GM18868 (cell line): ENCODE measurements at regions not wholly inside any gene's neighbourhood (a gene's known extent, or its start where the extent isn't known, plus 50 kb on each side); places are given as distances from the start of the nearest gene placed in this dataset.
"Not testable (repeated sequence)": the region's sequence is repeated elsewhere in the genome, so short reads cannot be mapped to it uniquely, and the experiment has no call there.

Experiments
- ATAC-seq: cut with Tn5 transposase; IDR thresholded peaks from one replicate; pipeline ENCODE4 v1.9.1; 2021; ENCODE audit warnings: mild to moderate bottlenecking, moderate library complexity; ENCODE audit not compliant: unreplicated experiment

DNA sequence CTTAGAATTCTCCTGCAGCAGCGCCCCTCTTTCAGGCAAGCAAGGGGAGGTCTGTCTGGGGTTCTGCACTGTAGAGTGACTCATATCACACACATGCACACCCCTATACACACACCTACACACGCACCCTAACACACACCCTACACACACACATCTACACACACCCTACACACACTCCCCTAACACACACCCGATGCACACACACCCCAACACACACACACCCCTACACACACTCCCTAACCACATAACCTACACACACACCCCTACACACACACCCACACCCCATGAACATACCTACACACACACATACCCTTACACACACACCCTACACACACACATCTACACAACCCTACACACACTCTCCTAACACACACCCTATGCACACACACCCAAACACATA is 493.2 kb downstream of the IRS2 start:
- ATAC-seq: no peak

DNA sequence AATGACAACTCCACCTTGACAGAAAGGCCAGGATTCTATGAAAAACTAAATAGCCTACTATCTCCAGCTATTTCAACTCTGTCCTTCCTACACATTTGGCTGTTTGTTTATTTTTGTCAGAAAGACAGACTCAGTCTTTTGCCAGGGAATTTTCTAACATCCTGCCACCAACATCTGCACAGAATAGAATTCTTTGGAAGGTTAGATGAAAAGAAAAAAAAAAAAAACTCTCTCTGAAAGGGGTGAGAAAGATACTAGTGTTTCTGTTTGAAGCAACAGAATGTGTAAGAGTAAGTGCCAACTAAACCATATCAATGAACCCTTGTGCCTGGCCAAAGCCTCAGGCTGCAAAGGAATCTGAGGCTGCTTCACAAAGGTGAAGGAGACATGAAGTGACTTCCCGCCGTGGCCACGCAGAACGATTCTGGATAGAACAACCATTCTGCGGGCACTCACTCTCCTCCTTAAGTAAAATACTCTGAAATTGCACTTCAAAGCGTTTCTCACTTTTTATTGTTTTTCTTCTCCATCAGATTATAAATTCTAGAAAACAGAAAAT is 498.2 kb downstream of the IRS2 start:
- no peak for ATAC-seq

DNA sequence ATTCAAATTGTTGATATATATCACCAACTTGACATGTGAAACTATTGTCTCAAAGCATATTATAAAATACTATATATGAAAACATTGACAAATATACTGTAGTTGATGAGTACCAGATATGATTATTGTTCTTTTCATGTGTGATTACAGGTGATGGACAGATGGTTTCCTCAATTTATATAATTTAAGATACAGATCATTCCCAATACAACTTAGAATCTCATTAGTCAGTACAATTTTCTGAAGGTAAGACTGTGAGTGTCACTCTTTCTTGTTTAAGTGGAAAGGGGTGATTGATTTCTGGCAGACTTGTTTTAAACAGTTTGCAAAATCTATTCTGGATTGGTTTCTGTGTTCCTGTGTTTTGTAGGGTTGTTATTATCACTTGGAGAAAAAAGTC is 498.8 kb downstream of the IRS2 start:
- ATAC-seq: no peak

GRCh38 chr13:109285586-109285985 is 500.8 kb downstream of the IRS2 start:
- no peak for ATAC-seq

DNA sequence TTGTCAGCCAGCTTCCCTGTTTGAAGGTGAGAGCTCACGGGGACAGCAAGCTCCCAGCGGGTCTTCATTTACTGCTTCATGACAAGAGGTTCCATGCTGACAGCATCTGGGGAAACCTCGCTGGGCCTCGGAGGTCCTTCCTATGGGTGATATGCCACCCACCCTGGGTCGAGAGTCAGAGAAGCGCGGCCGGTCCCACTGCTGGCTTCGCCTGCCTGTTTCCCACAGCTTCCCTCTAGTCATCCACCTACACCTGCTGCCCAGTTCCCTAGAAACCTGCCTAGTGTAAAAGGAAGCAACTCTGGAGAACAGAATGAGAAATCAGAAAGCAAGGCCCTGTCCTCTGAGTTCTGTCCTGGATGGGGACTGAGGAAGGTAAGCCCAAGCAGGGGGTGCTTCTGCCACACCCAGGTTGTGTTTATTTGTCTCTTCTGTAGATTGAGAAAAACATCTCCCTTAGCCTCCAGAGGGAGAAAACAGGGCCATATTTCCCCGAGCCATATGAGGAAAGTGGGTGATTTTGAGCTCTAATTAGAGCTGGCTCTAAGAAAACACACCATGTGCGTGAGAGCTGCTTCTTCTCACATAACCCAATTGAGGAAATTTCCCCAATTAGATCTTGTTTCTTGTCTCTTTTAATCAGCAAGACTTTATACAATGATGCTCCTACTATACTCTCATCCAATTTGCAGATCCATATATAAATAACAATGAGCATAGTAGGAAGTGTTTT is 504.3 kb downstream of the IRS2 start:
- ATAC-seq: no peak

DNA sequence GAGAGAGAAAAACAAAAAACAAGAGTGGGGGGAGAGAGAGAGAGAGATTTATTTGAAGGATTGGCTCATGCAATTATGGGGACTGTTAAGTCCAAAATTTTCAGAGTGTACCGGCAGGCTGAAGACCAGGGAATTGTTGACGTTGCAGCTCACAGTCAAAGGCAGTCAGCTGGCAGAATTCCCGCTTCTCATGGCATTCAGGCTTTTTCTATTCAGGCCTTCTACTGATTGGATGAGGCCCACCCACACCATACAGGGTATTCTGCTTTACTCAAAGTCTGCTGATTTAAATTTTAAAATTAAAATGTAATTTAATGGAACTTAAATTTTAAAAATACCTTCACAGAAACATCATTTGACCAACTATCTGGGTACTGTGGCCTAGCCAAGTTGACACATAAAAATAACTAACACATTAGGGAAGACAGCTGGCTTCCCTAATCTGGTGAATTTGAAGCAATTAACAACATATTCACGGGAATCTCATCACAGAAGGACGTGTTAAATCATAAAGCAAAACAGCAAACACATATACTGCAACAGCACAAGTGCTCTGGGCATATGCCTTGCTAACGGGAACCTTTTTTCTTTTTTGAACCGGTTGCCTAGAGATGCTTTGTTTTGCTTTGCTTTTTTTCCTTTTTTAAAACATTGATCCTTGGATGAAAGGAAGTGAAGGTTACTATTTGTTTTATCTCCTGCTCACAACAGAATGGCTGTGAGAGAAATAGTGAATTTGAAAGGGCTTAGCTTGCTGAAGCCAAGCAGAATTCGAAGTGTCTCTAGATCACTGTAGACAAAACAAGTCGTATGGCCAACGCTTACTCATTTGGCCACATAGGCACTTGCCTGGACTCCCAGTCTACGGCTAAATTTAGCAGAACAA is 505.1 kb downstream of the IRS2 start:
- no peak for ATAC-seq

- no peak for ATAC-seq
Measured at GRCh38 chr13:109276261-109276660, 510.1 kb downstream of the IRS2 start.

DNA sequence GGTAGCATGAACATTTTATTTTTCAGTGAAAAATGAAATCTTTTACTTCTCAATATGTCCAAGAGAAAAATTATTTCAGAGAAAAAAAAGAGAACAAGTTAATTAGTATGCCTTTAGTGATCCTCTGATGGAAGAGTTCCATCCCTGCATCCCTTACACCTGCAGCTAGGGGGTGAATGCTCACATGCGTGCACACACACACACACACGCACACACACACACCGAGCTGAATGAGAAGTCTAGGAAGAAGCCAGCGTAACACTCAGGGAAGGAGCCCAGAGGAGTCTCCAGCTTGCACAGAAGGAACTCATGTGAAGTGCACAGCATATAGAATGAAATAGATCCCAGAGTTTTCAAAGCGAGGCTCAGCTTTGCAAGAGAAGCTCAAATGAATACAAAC is 510.5 kb downstream of the IRS2 start:
- ATAC-seq: no peak

- ATAC-seq: no peak
Measured at GRCh38 chr13:109275139-109275745, 511.1 kb downstream of the IRS2 start.

- ATAC-seq: no peak
Measured at GRCh38 chr13:109274188-109274821, 512.1 kb downstream of the IRS2 start.

DNA sequence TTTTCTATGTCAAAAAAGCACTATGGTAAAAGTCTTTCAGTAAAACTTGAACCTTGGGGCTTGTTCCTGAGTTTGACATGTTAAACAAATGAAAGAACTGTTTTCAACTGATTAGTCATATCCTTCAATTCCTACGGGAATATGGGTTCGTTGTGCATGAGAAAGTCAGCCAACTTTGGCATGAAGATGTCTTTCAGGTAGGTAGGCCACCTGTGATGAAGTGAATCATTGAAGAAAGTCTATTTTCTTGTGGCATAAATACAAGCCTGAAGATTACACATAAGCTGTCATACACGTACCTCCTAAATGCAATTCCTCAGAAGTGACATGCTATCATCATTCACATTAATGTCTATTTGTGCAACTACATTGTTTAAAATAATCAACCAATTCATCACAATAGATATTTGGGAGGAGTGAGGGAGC is 513.0 kb downstream of the IRS2 start:
- ATAC-seq: no peak

- no peak for ATAC-seq
Measured at GRCh38 chr13:109272595-109273325, 513.6 kb downstream of the IRS2 start.

DNA sequence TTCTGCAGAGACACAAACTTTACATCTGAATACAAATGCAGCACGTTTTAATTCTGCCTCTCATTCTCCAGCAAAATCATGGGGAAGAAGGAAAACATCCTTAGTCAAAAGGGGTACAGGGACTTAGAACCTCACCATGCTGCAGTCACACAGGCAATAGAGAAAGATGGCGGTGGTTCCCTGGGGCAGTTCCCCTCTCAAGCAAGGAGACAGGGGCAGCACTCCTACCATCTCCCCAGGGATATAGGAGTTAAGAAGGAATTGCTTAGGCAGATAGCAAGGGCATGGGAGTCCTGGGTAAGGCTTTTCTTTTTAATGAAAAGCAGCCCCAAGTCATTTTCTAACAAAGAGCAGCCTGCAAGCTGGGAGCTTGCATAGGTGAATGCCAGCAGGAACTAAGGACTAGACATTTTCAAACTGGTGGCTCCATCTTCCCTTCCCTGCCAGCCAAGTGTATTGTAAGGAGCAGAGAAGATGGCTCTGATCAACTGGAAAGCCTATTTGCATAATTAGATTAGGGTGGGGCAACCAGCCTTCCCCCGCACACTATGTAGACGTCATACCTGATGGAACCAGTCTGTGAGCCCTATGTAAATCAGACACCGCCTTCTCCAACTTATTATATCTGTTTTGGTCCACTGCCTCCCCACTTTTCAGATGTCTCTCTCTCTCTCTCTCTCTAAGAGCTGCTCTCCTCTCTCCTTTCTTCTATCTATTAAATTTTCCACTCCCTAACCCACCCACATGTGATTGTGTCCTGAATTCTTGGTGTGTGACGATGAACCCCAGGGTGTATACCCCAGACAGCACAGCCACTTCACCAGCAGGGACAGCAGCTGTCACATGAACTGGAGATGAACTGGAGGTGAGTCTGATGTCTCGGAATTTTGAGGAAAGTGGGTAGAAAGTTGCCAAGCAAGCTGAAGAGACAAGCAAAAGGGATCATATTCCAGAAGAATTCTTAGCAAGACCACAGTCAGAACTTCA is 514.5 kb downstream of the IRS2 start:
- no peak for ATAC-seq

DNA sequence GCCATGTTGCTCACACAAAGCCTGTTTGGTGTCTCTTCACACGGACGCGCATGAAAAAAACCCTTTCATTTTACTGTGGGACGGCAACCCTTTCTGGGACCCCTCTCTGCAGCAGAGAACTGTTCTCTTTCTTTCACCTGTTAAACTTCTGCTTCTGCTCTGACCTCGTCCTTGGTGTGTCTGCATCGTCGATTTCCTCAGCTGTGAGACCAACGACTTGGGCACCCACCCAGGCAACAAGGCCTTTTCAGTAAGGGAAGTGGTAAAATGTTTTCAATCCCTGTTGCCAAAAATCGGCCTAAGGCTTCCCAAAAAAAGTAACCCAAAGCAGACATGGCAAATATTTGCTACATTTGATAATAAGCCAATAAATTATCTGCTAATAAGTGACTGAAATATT is 515.3 kb downstream of the IRS2 start:
- no peak for ATAC-seq

DNA sequence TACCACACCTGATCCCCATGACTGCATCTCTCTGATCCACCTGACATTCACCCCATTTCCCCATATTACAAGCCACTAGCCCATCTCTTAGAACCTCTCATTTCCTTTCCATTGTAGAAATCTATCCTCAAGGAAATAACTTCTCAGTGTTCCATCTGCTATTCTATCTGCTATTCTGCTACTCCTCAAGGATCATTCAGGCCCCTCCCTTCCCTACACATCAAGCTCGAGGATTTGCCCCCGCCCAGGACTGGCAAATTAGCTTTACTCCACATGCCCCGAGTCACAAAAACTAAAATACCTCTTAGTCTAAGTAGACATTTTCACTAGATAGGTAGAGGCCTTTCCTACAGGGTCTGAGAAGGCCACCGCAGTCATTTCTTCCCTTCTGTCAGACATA is 517.0 kb downstream of the IRS2 start:
- not testable (repeated sequence) for ATAC-seq

- not testable (repeated sequence) for ATAC-seq
Measured at GRCh38 chr13:109268492-109268891, 517.9 kb downstream of the IRS2 start.

- not testable (repeated sequence) for ATAC-seq
Measured at GRCh38 chr13:109267400-109267799, 519.0 kb downstream of the IRS2 start.

GRCh38 chr13:109265438-109265742 is 521.0 kb downstream of the IRS2 start:
- ATAC-seq: not testable (repeated sequence)
